ENCODE measurements at regions not wholly inside any gene's neighbourhood (a gene's known extent, or its start where the extent isn't known, plus 50 kb on each side); places are given as distances from the start of the nearest gene placed in this dataset.

DNA sequence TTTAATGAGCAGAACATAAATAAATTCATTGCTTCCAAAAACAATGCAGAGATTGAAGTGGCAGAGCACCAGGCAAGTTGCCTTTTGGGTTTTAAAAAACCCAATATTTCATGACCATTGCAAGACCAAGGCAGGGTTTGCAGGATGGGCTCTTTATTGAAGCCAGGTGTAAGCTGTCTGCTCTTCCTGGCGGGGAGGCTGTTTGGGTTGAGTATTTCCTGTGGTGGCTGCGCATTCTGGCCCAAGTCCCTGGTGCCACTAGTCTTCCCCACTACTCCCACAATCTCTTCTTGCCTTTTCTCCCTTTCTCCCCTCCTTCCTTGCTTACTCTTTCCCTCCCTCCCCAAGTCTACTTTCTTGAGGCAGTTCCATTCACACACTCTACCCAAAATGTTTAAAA, 116.4 kb downstream of the AKAP11 start:
- no peak overlapping the region for H3K27ac ChIP-seq
- Mint-ChIP-seq H3K9me3 (no peaks in the 10 kb centered on the region), H3K27me3 (ENCODE audit: insufficient read depth, low read depth) (peaks cover 4% of the 10 kb centered on the region), H3K4me3 (no peak overlapping the region), H3K27ac (no peak overlapping the region), H3K4me1 (no peaks in the 10 kb centered on the region), H3K36me3 (no peaks in the 10 kb centered on the region)
- no peak overlapping the region for H3K9ac ChIP-seq
- H3K4me2 ChIP-seq: no peak overlapping the region
- TF ChIP-seq, protein P1, sequence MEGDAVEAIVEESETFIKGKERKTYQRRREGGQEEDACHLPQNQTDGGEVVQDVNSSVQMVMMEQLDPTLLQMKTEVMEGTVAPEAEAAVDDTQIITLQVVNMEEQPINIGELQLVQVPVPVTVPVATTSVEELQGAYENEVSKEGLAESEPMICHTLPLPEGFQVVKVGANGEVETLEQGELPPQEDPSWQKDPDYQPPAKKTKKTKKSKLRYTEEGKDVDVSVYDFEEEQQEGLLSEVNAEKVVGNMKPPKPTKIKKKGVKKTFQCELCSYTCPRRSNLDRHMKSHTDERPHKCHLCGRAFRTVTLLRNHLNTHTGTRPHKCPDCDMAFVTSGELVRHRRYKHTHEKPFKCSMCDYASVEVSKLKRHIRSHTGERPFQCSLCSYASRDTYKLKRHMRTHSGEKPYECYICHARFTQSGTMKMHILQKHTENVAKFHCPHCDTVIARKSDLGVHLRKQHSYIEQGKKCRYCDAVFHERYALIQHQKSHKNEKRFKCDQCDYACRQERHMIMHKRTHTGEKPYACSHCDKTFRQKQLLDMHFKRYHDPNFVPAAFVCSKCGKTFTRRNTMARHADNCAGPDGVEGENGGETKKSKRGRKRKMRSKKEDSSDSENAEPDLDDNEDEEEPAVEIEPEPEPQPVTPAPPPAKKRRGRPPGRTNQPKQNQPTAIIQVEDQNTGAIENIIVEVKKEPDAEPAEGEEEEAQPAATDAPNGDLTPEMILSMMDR (IDR thresholded peaks at IDR 0.05): no peak
- TF ChIP-seq EZH2 (IDR thresholded peaks at IDR 0.05) (no peak), EZH2phosphoT487 (IDR thresholded peaks at IDR 0.05) (no peak)
- H2AFZ ChIP-seq (replicated peaks): no peak overlapping the region
- DNase-seq (ENCODE audit: low spot score): no peak
- H3K27me3 ChIP-seq: no peaks in the 10 kb centered on the region
- H3K36me3 ChIP-seq: no peaks in the 10 kb centered on the region
- H3K4me3 ChIP-seq: no peak overlapping the region
- H4K20me1 ChIP-seq (ENCODE audit: low read depth): no peaks in the 10 kb centered on the region
- H3K4me1 ChIP-seq: peaks cover 5% of the 10 kb centered on the region
- H3K79me2 ChIP-seq (ENCODE audit: low read depth): no peaks in the 10 kb centered on the region
- no peaks in the 10 kb centered on the region for H3F3A ChIP-seq (ENCODE audit: low read depth)
- no peaks in the 10 kb centered on the region for H3K9me3 ChIP-seq (ENCODE audit: low read depth)

DNA sequence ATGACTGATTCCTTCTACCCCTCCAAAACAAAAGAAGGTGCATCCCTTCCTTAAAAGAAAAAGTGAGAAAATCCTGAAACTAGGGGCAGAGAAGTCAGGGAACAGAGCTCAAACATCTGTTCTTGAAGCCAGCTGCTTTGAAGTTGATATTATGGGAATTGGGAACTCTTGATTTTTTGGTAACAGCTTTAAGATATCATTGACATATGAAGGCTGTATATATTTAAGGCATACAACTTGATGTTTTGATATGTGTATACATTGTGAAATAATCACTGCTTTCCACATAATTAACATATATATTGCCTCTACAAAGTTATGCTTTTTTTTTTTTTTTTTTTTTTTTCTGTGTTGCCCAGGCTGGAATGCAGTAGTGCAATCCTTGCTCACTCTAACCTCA, 117.1 kb downstream of the AKAP11 start:
- no peak overlapping the region for H3K27ac ChIP-seq
- H3K9me3 Mint-ChIP-seq: no peaks in the 10 kb centered on the region

DNA sequence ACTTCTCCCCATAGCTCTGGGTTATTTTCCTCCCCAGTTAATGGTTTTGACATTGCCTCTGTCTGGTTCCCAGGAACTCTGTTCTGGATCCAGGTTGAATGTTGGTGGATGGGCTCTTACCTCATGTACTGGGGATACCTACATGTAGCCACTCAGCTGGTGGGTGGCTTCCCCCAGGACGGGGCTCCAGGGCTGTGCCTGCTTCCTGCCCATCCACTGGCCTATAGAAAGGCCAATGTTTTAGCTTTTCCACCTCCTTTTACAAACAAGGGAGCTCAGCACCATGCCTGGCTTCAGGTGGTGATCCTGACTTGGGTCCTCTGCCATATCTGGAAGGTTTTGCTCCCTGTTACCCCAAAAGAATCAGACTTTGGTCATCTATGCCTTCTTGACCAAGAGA, 120.2 kb downstream of the AKAP11 start:
- H3K4me3 Mint-ChIP-seq: no peak overlapping the region
- Histone ChIP-seq H3K36me3 (no peaks in the 10 kb centered on the region), H3K4me2 (no peak overlapping the region), H3K79me2 (ENCODE audit: low read depth) (no peaks in the 10 kb centered on the region), H3K9me3 (ENCODE audit: low read depth) (no peaks in the 10 kb centered on the region), H2AFZ (replicated peaks) (no peak overlapping the region), H3K9ac (no peak overlapping the region), H3F3A (ENCODE audit: low read depth) (no peaks in the 10 kb centered on the region), H4K20me1 (ENCODE audit: low read depth) (no peaks in the 10 kb centered on the region), H3K4me3 (no peak overlapping the region), H3K27ac (no peak overlapping the region), H3K4me1 (no peaks in the 10 kb centered on the region), H3K27me3 (no peaks in the 10 kb centered on the region)
- H3K4me1 Mint-ChIP-seq: peaks cover 2% of the 10 kb centered on the region
- TF ChIP-seq, protein P1 (IDR thresholded peaks at IDR 0.05): no peak
- no peak for TF ChIP-seq EZH2phosphoT487 (IDR thresholded peaks at IDR 0.05)
- no peak overlapping the region for H3K27ac Mint-ChIP-seq
- peaks cover 4% of the 10 kb centered on the region for H3K27me3 Mint-ChIP-seq (ENCODE audit: insufficient read depth, low read depth)
- H3K36me3 Mint-ChIP-seq: no peaks in the 10 kb centered on the region
- H3K9me3 Mint-ChIP-seq: peaks cover 3% of the 10 kb centered on the region
- DNase-seq (ENCODE audit: low spot score): no peak

More for the DNA sequence above, 117.1 kb downstream of the AKAP11 start:
- Histone ChIP-seq H4K20me1 (ENCODE audit: low read depth) (no peaks in the 10 kb centered on the region), H2AFZ (replicated peaks) (no peak overlapping the region), H3K4me3 (no peak overlapping the region), H3K4me2 (no peak overlapping the region), H3K27me3 (no peaks in the 10 kb centered on the region), H3K4me1 (no peaks in the 10 kb centered on the region), H3K9me3 (ENCODE audit: low read depth) (no peaks in the 10 kb centered on the region), H3F3A (ENCODE audit: low read depth) (no peaks in the 10 kb centered on the region), H3K36me3 (no peaks in the 10 kb centered on the region), H3K79me2 (ENCODE audit: low read depth) (no peaks in the 10 kb centered on the region), H3K9ac (no peak overlapping the region)
- TF ChIP-seq, protein P1 (IDR thresholded peaks at IDR 0.05): no peak
- TF ChIP-seq EZH2 (IDR thresholded peaks at IDR 0.05) (no peak), EZH2phosphoT487 (IDR thresholded peaks at IDR 0.05) (no peak)
- Mint-ChIP-seq H3K36me3 (no peaks in the 10 kb centered on the region), H3K27ac (no peak overlapping the region), H3K4me1 (no peaks in the 10 kb centered on the region), H3K27me3 (ENCODE audit: insufficient read depth, low read depth) (peaks cover 4% of the 10 kb centered on the region), H3K4me3 (no peak overlapping the region)
- DNase-seq (ENCODE audit: low spot score): no peak
